Endothelial cell of umbilical vein (primary cell): ENCODE measurements at regions not wholly inside any gene's neighbourhood (a gene's known extent, or its start where the extent isn't known, plus 50 kb on each side); places are given as distances from the start of the nearest gene placed in this dataset.

ENCODE experiments used
- BruUV-seq: library from RNA; stranded (reverse); fragments of 400-500 nt; replicated peaks from 2 replicates; lab custom pipeline; 2021; lab: Mats Ljungman, UMichigan
- CTCF ChIA-PET: fragments of 300-600, 350-600 bp; sonication (Branson Sonifier 250); formaldehyde crosslinking; loops from one replicate; lab custom pipeline; 2021; ENCODE audit warnings: antibody characterized with exemption, inconsistent platforms; lab: Charles Lee
- POLR2A ChIA-PET: fragments of 300-600, 350-600 bp; sonication (Branson Sonifier 250); formaldehyde crosslinking; loops from one replicate; lab custom pipeline; 2021; ENCODE audit warnings: antibody characterized with exemption, inconsistent platforms; lab: Charles Lee
- DNase-seq: peaks from one replicate; pipeline ENCODE4 v3.0.0-alpha.2; 2011; ENCODE audit warnings: low read depth, low spot score
- FAIRE-seq: peaks from 2 replicates; lab custom pipeline; 2011; peaks lifted over from hg19 to GRCh38; lab: Jason Lieb, UNC
- H2AFZ ChIP-seq: 2 replicates; pipeline ENCODE4 v1.6.0; 2012; ENCODE audit warnings: low read depth, low read length, control low read depth, inconsistent platforms
- H3K27ac ChIP-seq: 2 replicates; pipeline ENCODE4 v1.5.1; 2011; ENCODE audit warnings: low read depth, mild to moderate bottlenecking, control low read depth, low read length, moderate library complexity; ENCODE audit not compliant: insufficient read depth
- H3K27me3 ChIP-seq, 2 experiments: 2 replicates each; pipeline versions ENCODE4 v1.6.0 to v1.6.1; 2011; ENCODE audit warnings: low read length in 2 of 2, mixed read lengths in 1 of 2; ENCODE audit not compliant: control insufficient read depth in 2 of 2, insufficient read depth in 2 of 2
- H3K36me3 ChIP-seq, 2 experiments: 2 replicates in 1 of 2; 3 replicates in 1 of 2; pipeline ENCODE4 v1.5.1; 2011; ENCODE audit warnings: low read length in 2 of 2, mild to moderate bottlenecking in 1 of 2, moderate library complexity in 1 of 2; ENCODE audit not compliant: control insufficient read depth in 2 of 2, insufficient read depth in 2 of 2; ENCODE audit errors: extremely low read depth in 1 of 2
- H3K4me1 ChIP-seq: 3 replicates; pipeline ENCODE4 v1.5.1; 2011; ENCODE audit warnings: mild to moderate bottlenecking, low read length; ENCODE audit not compliant: control insufficient read depth, insufficient read depth; ENCODE audit errors: extremely low read depth
- H3K4me2 ChIP-seq: 2 replicates; pipeline ENCODE4 v1.6.1; 2011; ENCODE audit warnings: low read length, control low read depth, mixed read lengths; ENCODE audit not compliant: insufficient read depth
- H3K4me3 ChIP-seq, 3 experiments: fragments of 200-600 bp in 1 of 3; sonication (generic), shearing (Covaris generic) in 1 of 3; replicated peaks in 1 of 3; 2 replicates each; pipeline ENCODE4 v1.5.1; 2011 to 2016; ENCODE audit warnings: control low read depth in 3 of 3, low read length in 3 of 3, mild to moderate bottlenecking in 2 of 3, inconsistent platforms in 1 of 3, low read depth in 1 of 3, moderate library complexity in 1 of 3; ENCODE audit not compliant: insufficient read depth in 1 of 3
- H3K79me2 ChIP-seq: 2 replicates; pipeline ENCODE4 v1.6.0; 2012; ENCODE audit warnings: low read length, inconsistent platforms; ENCODE audit not compliant: control insufficient read depth, insufficient read depth
- H3K9ac ChIP-seq: replicated peaks from 2 replicates; pipeline ENCODE3; 2011; ENCODE audit warnings: low read length, control low read depth; ENCODE audit not compliant: insufficient read depth; ENCODE audit errors: extremely low read depth
- H3K9me1 ChIP-seq: replicated peaks from 3 replicates; pipeline ENCODE4 v1.6.0; 2011; ENCODE audit warnings: mild to moderate bottlenecking, low read length; ENCODE audit not compliant: control insufficient read depth, insufficient read depth; ENCODE audit errors: extremely low read depth
- H3K9me3 ChIP-seq: replicated peaks from 2 replicates; pipeline ENCODE4 v1.5.1; 2012; ENCODE audit warnings: low read length, inconsistent platforms; ENCODE audit not compliant: control insufficient read depth, insufficient read depth
- H4K20me1 ChIP-seq: replicated peaks from 2 replicates; pipeline ENCODE3; 2011; ENCODE audit warnings: mild to moderate bottlenecking, low read length; ENCODE audit not compliant: control insufficient read depth, insufficient read depth; ENCODE audit errors: extremely low read depth
- CTCF ChIP-seq, 2 donors: IDR thresholded peaks; 1 replicate in 1 of 2; 2 replicates in 1 of 2; pipeline ENCODE4 v1.5.1; 2011; ENCODE audit warnings: low read length in 2 of 2, mild to moderate bottlenecking in 2 of 2, moderate library complexity in 2 of 2, control low read depth in 1 of 2, inconsistent platforms in 1 of 2, low read depth in 1 of 2; ENCODE audit not compliant: insufficient read depth in 1 of 2; ENCODE audit errors: extremely low read depth in 1 of 2
- EZH2 ChIP-seq: IDR thresholded peaks from 2 replicates; pipeline ENCODE4 v1.6.1; 2012; ENCODE audit warnings: borderline replicate concordance, low read depth, mild to moderate bottlenecking, moderate library complexity, low read length, inconsistent platforms; ENCODE audit not compliant: severe bottlenecking
- FOS ChIP-seq: IDR thresholded peaks from 2 replicates; pipeline ENCODE4 v1.6.1; 2011; ENCODE audit warnings: mild to moderate bottlenecking, low read length, moderate library complexity, borderline replicate concordance; ENCODE audit not compliant: insufficient read depth
- GATA2 ChIP-seq: IDR thresholded peaks from 2 replicates; pipeline ENCODE4 v1.7.0; 2011; ENCODE audit warnings: low read depth, mild to moderate bottlenecking, moderate library complexity, mixed read lengths, low read length; ENCODE audit not compliant: insufficient read length, insufficient read depth
- JUN ChIP-seq: IDR thresholded peaks from 2 replicates; pipeline ENCODE4 v1.6.1; 2011; ENCODE audit warnings: borderline replicate concordance, low read depth; ENCODE audit not compliant: insufficient read length, insufficient read depth
- MAX ChIP-seq: IDR thresholded peaks from 2 replicates; pipeline ENCODE4 v1.6.1; 2011; ENCODE audit not compliant: insufficient read depth, insufficient read length
- MYC ChIP-seq: IDR thresholded peaks from one replicate; pipeline ENCODE4 v1.6.1; 2011; ENCODE audit warnings: mild to moderate bottlenecking, low read depth, low read length
- POLR2A ChIP-seq: IDR thresholded peaks from 2 replicates; pipeline ENCODE4 v1.6.1; 2012; ENCODE audit warnings: low read depth, mild to moderate bottlenecking, control low read depth, low read length
- POLR2AphosphoS5 ChIP-seq: IDR thresholded peaks from 2 replicates; pipeline ENCODE4 v1.6.1; 2012; ENCODE audit warnings: low read depth, mild to moderate bottlenecking, control low read depth, low read length, moderate library complexity; ENCODE audit not compliant: insufficient read depth
- dilution Hi-C: fragments of 300-500 bp; cut with MboI; formaldehyde crosslinking; loops from one replicate; pipeline ENCODE4 v1.15.0; 2019; ENCODE audit warnings: low sequenced_read_pairs; ENCODE audit not compliant: extremely low pct_ligation_motif_present
- intact Hi-C: fragments of 100-400 bp; cut with micrococcal nuclease; formaldehyde crosslinking; loops from one replicate; pipeline ENCODE4 v1.10.0; 2022

- ChIA-PET CTCF (interaction anchor here (1.1 kb wide), 1 partner anchor 10 kb away, joined by 4 read pairs; no protein-coding TSS in a partner anchor), POLR2A (no interaction called here)
- Histone ChIP-seq H3K9me1 (no peaks in the 10 kb centered on the region), H3K79me2 (no peaks in the 10 kb centered on the region), H3K36me3 (no peaks in the 10 kb centered on the region), H3K4me2 (no peak overlapping the region), H3K27me3 (no peaks in the 10 kb centered on the region), H4K20me1 (no peaks in the 10 kb centered on the region), H3K4me3 (no peak overlapping the region), H3K27ac (no peak overlapping the region), H2AFZ (no peak overlapping the region), H3K4me1 (peaks cover 34% of the 10 kb centered on the region), H3K9ac (no peak overlapping the region), H3K9me3 (no peaks in the 10 kb centered on the region)
- TF ChIP-seq EZH2, result no peak
- no peak for TF ChIP-seq CTCF (IDR thresholded peaks at IDR 0.05; ENCODE audit: extremely low read depth in 1 of 2, insufficient read depth in 1 of 2, low read depth in 1 of 2, low read length in 2 of 2)
- TF ChIP-seq MYC, result no peak
- TF ChIP-seq MAX, result no peak
- TF ChIP-seq FOS, result no peak
- TF ChIP-seq GATA2, result no peak
- TF ChIP-seq JUN, result no peak
- no peak for TF ChIP-seq POLR2AphosphoS5
- TF ChIP-seq POLR2A, result no peak
- FAIRE-seq, result no peak
- BruUV-seq, result no TSS peak
- no peak for DNase-seq
- intact Hi-C loops (no loop called here), dilution Hi-C loops (no loop called here)
These were observed 79.3 kb downstream of the SDC1 start for GRCh38 chr2:20145497-20146193.
